GM12891 (cell line): ENCODE measurements at regions not wholly inside any gene's neighbourhood (a gene's known extent, or its start where the extent isn't known, plus 50 kb on each side); places are given as distances from the start of the nearest gene placed in this dataset.

Source experiments
- DNase-seq: peaks from one replicate; pipeline ENCODE4 v3.0.0; 2011; ENCODE audit warnings: low spot score; ENCODE audit not compliant: insufficient read length
- FAIRE-seq: peaks from 2 replicates; lab custom pipeline; 2011; peaks lifted over from hg19 to GRCh38; lab: Jason Lieb, UNC
- PAX5 ChIP-seq: IDR thresholded peaks from 2 replicates; pipeline ENCODE4 v1.6.1; 2011; ENCODE audit warnings: low read length, moderate library complexity, mild to moderate bottlenecking; ENCODE audit not compliant: insufficient read depth, severe bottlenecking
- POLR2A ChIP-seq: IDR thresholded peaks from 2 replicates; pipeline ENCODE4 v1.6.1; 2011; ENCODE audit warnings: low read depth, low read length, control low read depth
- POLR2AphosphoS5 ChIP-seq: IDR thresholded peaks from 2 replicates; pipeline ENCODE4 v1.6.1; 2011; ENCODE audit warnings: low read depth, low read length, control low read depth
- POU2F2 ChIP-seq: IDR thresholded peaks from 2 replicates; pipeline ENCODE4 v1.6.1; 2011; ENCODE audit warnings: low read depth, mild to moderate bottlenecking, control low read depth, low read length, moderate library complexity
- SPI1 ChIP-seq: IDR thresholded peaks from 2 replicates; pipeline ENCODE4 v1.6.1; 2011; ENCODE audit warnings: low read depth, low read length, control low read depth
- TAF1 ChIP-seq: IDR thresholded peaks from 2 replicates; pipeline ENCODE4 v1.6.1; 2011; ENCODE audit warnings: low read depth, low read length, control low read depth

DNA sequence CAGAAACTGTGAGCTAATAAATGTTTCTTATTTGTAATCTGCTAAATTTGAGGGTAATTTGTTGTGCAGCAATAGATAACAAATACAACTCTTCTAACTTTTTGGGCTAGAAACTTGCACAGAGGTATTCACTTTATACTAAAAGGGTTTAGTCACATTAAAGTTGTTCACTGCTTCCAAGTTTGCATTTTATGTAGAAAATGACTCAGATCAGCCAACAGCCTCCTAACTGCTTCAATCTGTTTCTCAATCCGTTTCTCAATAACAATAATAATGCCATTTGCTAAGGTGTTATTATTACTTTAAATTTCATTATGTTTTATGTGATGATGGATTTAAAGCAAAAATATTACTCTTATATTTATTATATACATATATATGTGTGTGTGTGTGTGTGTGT, 213.9 kb downstream of the CENPW start:
- DNase-seq: no peak

GRCh38 chr6:126570507-126570906, 230.6 kb downstream of the CENPW start:
- TF ChIP-seq SPI1: no peak
- TF ChIP-seq TAF1: no peak
- TF ChIP-seq POLR2AphosphoS5: no peak
- no peak for TF ChIP-seq POLR2A
- no peak for TF ChIP-seq PAX5
- TF ChIP-seq POU2F2: no peak
- FAIRE-seq (no peak), DNase-seq (no peak)

More for the DNA sequence above, 213.9 kb downstream of the CENPW start:
- no peak for FAIRE-seq
- TF ChIP-seq POLR2AphosphoS5: no peak
- TF ChIP-seq POU2F2: no peak
- TF ChIP-seq SPI1: no peak
- no peak for TF ChIP-seq TAF1
- no peak for TF ChIP-seq POLR2A
- no peak for TF ChIP-seq PAX5

DNA sequence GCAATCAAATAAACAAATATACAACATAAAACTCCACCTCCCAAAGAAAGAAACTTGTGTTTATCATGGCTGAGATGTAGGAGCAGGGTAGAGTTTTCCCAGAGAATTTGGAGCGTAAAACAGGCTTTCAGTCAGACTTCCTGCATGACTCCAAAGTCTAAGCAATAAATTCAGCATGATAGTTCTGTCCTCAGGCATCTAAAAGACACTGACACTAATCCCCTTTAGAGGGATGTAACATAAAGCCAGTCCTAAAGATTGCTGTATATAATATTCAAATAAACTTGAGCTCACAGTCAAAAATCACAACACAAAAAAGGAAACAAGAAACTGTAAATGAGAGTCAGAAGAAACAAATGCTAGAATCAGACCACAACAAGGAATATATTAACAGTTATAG, 234.4 kb downstream of the CENPW start:
- FAIRE-seq (no peak), DNase-seq (no peak)
- TF ChIP-seq POU2F2: no peak
- TF ChIP-seq POLR2A: no peak
- no peak for TF ChIP-seq TAF1

DNA sequence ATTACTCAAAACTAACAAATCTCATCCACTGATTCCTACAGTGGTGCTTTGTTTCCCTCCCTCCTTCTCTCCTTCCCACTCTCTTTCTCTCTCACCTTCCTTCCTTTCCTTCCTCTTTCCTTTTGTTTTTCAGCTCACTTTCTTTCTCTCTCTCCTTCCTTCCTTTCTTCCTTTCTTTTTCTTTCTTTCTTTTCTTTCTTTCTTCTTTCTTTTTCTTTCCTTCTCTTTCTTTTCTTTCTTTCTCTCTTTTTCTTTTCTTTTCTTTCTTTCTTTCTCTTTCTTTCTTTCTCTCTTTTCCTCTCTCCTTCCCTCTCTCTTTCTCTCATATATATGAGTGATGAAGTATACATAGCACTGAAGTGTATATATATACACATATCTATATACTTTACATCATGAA, 241.4 kb downstream of the CENPW start:
- no peak for FAIRE-seq
- TF ChIP-seq PAX5 (no peak), POLR2AphosphoS5 (no peak), SPI1 (no peak), POLR2A (no peak), POU2F2 (no peak), TAF1 (no peak)
- no peak for DNase-seq

GRCh38 chr6:126600258-126600916, 260.5 kb downstream of the CENPW start:
- no peak for TF ChIP-seq TAF1
- TF ChIP-seq POLR2A: no peak
- no peak for TF ChIP-seq POU2F2
- no peak for TF ChIP-seq PAX5
- TF ChIP-seq SPI1: no peak
- no peak for TF ChIP-seq POLR2AphosphoS5
- no peak for DNase-seq

DNA sequence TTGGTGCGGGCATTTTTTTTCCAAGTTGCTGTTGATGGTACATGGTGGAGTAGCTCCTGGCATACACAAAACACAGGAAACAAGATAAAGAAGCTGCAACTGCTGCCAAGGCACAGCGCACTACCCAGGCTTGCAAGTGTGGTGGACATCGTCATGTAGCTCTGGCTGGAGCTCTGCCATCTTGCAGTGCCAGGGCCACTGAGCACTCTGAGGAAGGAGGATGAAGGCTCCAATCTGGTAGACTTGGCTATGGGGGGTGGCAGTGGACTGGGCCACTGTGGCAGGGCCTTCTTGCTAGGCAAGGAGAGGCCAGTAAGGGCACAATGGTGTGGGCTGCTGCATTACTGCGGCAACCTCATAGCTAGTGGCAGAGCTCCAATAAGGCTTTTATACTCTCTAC, 263.5 kb downstream of the CENPW start:
- TF ChIP-seq POU2F2: no peak
- DNase-seq (no peak), FAIRE-seq (no peak)

More at GRCh38 chr6:126600258-126600916, 260.5 kb downstream of the CENPW start:
- no peak for FAIRE-seq

- TF ChIP-seq POU2F2 (no peak), POLR2A (no peak), POLR2AphosphoS5 (no peak), TAF1 (no peak), SPI1 (no peak), PAX5 (no peak)
- no peak for DNase-seq
- FAIRE-seq: no peak
These were observed 265.2 kb downstream of the CENPW start for GRCh38 chr6:126605089-126605488.

GRCh38 chr6:126607289-126607688, 267.4 kb downstream of the CENPW start:
- TF ChIP-seq POLR2A (no peak), SPI1 (no peak), POU2F2 (no peak), PAX5 (no peak), POLR2AphosphoS5 (no peak), TAF1 (no peak)
- no peak for DNase-seq
- no peak for FAIRE-seq

DNA sequence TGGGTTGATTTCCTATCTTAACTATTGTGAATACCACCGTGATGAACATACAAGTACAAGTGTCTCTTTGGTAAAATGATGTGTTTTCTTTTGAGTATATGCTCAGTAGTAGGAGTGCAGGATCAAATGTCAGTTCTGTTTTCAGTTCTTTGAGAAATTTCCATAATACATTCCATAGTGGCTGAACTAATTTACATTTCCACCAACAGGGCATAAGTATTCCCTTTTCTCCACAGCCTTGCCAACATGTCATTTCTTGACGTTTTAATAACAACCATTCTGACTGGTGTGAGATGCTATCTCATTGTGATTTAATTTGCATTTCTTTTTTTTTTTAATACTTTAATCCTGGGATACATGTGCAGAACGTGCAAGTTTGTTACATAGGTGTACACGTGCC, 268.8 kb downstream of the CENPW start:
- no peak for DNase-seq
- TF ChIP-seq POLR2AphosphoS5 (no peak), POLR2A (no peak), SPI1 (no peak), POU2F2 (no peak), PAX5 (no peak), TAF1 (no peak)
- FAIRE-seq: no peak
